ENCODE measurements at regions not wholly inside any gene's neighbourhood (a gene's known extent, or its start where the extent isn't known, plus 50 kb on each side); places are given as distances from the start of the nearest gene placed in this dataset.

DNA sequence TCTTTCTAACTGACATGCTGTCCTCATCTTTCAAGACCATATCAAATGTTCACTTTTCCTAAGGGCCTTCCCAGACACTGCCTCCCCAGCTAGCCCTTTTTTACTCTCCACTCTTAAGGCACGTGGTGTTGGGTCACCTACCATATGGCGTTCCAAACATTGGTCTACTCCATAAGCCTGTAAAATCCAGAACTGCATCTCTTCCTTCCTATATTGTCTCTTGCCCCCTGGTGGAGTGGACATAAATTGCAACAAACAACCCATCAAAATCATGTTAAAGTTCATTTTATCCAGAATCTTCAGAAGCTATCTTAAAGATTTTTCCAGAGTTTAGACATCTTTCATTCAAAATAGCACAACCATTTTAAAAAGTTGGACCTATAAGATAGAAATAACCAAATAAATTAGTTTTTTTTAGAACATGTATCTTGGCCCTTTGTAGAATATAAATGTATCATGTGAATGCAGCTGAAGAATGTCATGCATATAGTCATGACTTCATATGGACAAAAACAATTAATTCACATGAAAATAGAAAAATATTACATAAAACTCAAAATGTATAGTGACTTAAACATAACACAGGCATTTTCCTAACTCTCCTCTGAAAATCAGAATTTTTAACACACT lies 180.6 kb upstream of the CHRM2 start:
- DNase-seq, result peak; percentile 33
- no peak overlapping the region for H3K23ac ChIP-seq (ENCODE audit: low read length)

DNA sequence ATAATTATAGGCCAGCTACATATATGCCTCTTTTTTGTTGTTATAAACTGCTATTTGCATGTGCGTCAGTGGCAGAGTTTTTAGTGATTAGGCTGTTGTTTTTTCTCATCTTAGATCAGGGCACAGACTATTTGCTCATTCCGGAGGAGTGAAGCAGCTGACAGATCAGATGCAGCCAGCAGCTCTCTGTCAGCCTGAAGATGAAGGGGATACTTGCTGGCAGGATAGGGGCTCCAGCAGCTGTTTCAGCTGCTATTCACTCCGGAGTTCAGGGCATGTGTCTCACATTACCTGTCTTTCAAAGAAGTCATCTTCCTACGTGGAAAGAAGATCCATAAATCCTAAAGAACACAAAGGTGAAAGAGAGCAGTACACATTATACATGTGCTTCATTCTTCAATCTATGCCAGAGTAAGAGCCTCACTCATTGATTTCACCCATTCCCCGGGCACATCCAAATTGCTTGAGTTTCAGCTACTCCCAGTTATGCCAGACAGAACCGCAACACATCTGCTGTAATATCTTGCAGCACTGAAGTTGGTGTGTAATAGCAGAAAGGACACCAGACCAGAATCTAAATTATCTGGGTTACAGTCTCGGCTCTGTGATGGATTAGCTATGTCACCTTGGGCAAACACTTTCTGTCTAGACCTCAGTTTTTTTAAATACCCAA lies 182.8 kb upstream of the CHRM2 start:
- no peak for DNase-seq
- no peak overlapping the region for H3K4me2 ChIP-seq (ENCODE audit: low read length)
- H3K23ac ChIP-seq (ENCODE audit: low read length), result no peak overlapping the region
- H3K79me2 ChIP-seq (ENCODE audit: control insufficient read depth, insufficient read depth, low read length), result no peaks in the 10 kb centered on the region
- no peak overlapping the region for H2BK15ac ChIP-seq (replicated peaks; ENCODE audit: low read depth)
- H3K36me3 ChIP-seq (ENCODE audit: control insufficient read depth, insufficient read depth, low read length), result no peaks in the 10 kb centered on the region
- H3K27me3 ChIP-seq (ENCODE audit: insufficient read depth, low read length, poor library complexity), result no peaks in the 10 kb centered on the region
- no peak overlapping the region for H3K18ac ChIP-seq (ENCODE audit: low read length)
- no peak overlapping the region for H4K8ac ChIP-seq (ENCODE audit: low read depth, low read length)
- H3K27ac ChIP-seq (ENCODE audit: low read depth, low read length), result no peak overlapping the region
- H2BK120ac ChIP-seq (ENCODE audit: low read depth, low read length), result no peak overlapping the region
- H3K56ac ChIP-seq (ENCODE audit: low read length), result no peak overlapping the region
- H3K4ac ChIP-seq (ENCODE audit: low read depth, low read length), result no peak overlapping the region
- H2AK5ac ChIP-seq (ENCODE audit: low read length), result no peak overlapping the region
- no peak overlapping the region for H3K4me3 ChIP-seq (ENCODE audit: low read length)
- no peaks in the 10 kb centered on the region for H3K4me1 ChIP-seq (ENCODE audit: control insufficient read depth, low read depth, low read length)
- no CpG with 5 or more reads among the region's 7 CpGs for WGBS (ENCODE audit: extremely low coverage, insufficient coverage, low lambda C conversion rate)
- H2BK5ac ChIP-seq (ENCODE audit: low read length), result no peak overlapping the region
- no peak overlapping the region for H3K9ac ChIP-seq (ENCODE audit: low read length)
- no peak overlapping the region for H4K5ac ChIP-seq (ENCODE audit: low read length)
- H3K79me1 ChIP-seq (ENCODE audit: low read length), result no peaks in the 10 kb centered on the region

More for the DNA sequence above, 180.6 kb upstream of the CHRM2 start:
- no peak overlapping the region for H3K4me2 ChIP-seq (ENCODE audit: low read length)
- no peak overlapping the region for H3K9ac ChIP-seq (ENCODE audit: low read length)
- WGBS (ENCODE audit: extremely low coverage, insufficient coverage, low lambda C conversion rate), result no CpG with 5 or more reads among the region's 2 CpGs
- H2BK120ac ChIP-seq (ENCODE audit: low read depth, low read length), result no peak overlapping the region
- no peak overlapping the region for H2BK5ac ChIP-seq (ENCODE audit: low read length)
- no peak overlapping the region for H3K18ac ChIP-seq (ENCODE audit: low read length)
- H2AK5ac ChIP-seq (ENCODE audit: low read length), result no peak overlapping the region
- H3K36me3 ChIP-seq (ENCODE audit: control insufficient read depth, insufficient read depth, low read length), result no peaks in the 10 kb centered on the region
- no peak overlapping the region for H3K27ac ChIP-seq (ENCODE audit: low read depth, low read length)
- no peaks in the 10 kb centered on the region for H3K27me3 ChIP-seq (ENCODE audit: insufficient read depth, low read length, poor library complexity)
- no peak overlapping the region for H2BK15ac ChIP-seq (replicated peaks; ENCODE audit: low read depth)
- H3K79me1 ChIP-seq (ENCODE audit: low read length), result no peaks in the 10 kb centered on the region
- no peaks in the 10 kb centered on the region for H3K79me2 ChIP-seq (ENCODE audit: control insufficient read depth, insufficient read depth, low read length)
- H3K4me1 ChIP-seq (ENCODE audit: control insufficient read depth, low read depth, low read length), result no peaks in the 10 kb centered on the region
- H3K56ac ChIP-seq (ENCODE audit: low read length), result no peak overlapping the region
- H4K8ac ChIP-seq (ENCODE audit: low read depth, low read length), result no peak overlapping the region
- no peak overlapping the region for H3K4ac ChIP-seq (ENCODE audit: low read depth, low read length)
- H4K5ac ChIP-seq (ENCODE audit: low read length), result no peak overlapping the region
- H3K4me3 ChIP-seq (ENCODE audit: low read length), result no peak overlapping the region

DNA sequence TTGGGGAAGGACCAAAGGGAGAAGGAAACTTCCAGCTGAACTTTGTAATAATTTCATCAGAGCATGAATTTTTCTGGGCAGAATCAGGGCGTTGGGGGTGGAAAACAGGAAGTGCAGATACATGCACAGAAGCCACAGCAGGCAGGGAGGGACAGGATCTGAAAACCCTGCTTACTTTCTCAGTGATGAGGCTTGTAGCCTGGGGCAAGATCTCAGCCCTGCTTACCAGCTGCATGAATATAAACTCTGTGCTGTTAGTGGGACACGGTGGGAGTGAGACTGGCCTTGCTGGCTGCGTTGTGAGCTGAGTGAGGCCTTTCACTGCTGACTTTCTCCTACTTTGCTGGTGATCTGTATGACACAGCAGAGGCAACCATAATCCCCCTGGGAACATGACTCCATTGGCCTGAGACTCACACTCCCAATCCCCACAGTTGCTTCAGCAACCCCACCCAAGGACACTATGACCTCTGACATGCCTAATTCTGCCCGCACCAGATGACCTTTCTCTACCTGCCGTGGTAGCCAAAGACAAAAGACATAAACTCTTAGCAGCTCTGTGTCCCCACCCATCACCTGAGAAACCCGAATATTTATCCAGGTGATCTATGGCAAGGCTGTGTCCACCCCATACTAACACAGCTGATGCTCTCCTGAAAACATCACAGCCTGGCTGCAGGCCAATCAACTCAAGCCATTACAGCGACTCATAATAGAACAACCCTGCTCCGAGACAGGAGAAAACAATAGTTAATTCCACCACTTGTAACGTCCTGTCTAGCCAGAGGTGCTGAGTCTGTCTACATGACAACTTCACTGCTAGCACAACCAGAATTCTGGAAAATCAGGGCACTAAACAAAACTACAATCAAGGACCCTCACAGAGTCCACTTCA lies 190.7 kb upstream of the CHRM2 start:
- no peak overlapping the region for H3K27ac ChIP-seq (ENCODE audit: low read depth, low read length)
- H3K36me3 ChIP-seq (ENCODE audit: control insufficient read depth, insufficient read depth, low read length), result no peaks in the 10 kb centered on the region
- H2BK5ac ChIP-seq (ENCODE audit: low read length), result no peak overlapping the region
- no peak overlapping the region for H3K23ac ChIP-seq (ENCODE audit: low read length)
- H3K9ac ChIP-seq (ENCODE audit: low read length), result no peak overlapping the region
- peak; percentile 35 for DNase-seq
- no peak overlapping the region for H3K4ac ChIP-seq (ENCODE audit: low read depth, low read length)
- WGBS (ENCODE audit: extremely low coverage, insufficient coverage, low lambda C conversion rate), result no CpG with 5 or more reads among the region's 9 CpGs
- no peak overlapping the region for H4K5ac ChIP-seq (ENCODE audit: low read length)
- no peaks in the 10 kb centered on the region for H3K27me3 ChIP-seq (ENCODE audit: insufficient read depth, low read length, poor library complexity)
- H3K4me2 ChIP-seq (ENCODE audit: low read length), result no peak overlapping the region
- no peaks in the 10 kb centered on the region for H3K79me1 ChIP-seq (ENCODE audit: low read length)
- H2BK120ac ChIP-seq (ENCODE audit: low read depth, low read length), result no peak overlapping the region
- no peak overlapping the region for H3K56ac ChIP-seq (ENCODE audit: low read length)
- no peaks in the 10 kb centered on the region for H3K79me2 ChIP-seq (ENCODE audit: control insufficient read depth, insufficient read depth, low read length)
- no peak overlapping the region for H4K8ac ChIP-seq (ENCODE audit: low read depth, low read length)
- H3K4me1 ChIP-seq (ENCODE audit: control insufficient read depth, low read depth, low read length), result no peaks in the 10 kb centered on the region
- no peak overlapping the region for H3K18ac ChIP-seq (ENCODE audit: low read length)
- H3K4me3 ChIP-seq (ENCODE audit: low read length), result no peak overlapping the region
- H2BK15ac ChIP-seq (replicated peaks; ENCODE audit: low read depth), result no peak overlapping the region
- no peak overlapping the region for H2AK5ac ChIP-seq (ENCODE audit: low read length)

DNA sequence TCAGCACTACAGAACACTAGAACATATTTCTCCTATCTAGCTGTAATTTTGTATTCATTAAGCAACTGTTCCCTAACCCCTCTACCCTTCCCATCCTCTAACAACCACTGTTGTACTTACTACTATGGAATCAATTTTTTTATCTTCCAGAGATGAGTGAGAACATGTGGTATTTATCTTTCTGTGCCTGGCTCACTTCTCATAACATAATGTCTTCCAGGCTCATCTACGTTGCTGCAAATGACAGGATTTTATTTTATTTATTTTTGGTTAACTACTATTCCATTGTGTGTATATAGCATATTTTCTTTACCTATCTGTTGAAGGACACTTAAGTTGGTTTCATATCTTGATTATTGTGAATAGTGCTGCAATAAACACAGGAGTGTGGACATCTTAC lies 200.9 kb upstream of the CHRM2 start:
- Histone ChIP-seq H3K4ac (ENCODE audit: low read depth, low read length) (no peak overlapping the region), H3K23ac (ENCODE audit: low read length) (no peak overlapping the region), H2BK5ac (ENCODE audit: low read length) (no peak overlapping the region), H3K79me1 (ENCODE audit: low read length) (no peaks in the 10 kb centered on the region), H4K5ac (ENCODE audit: low read length) (no peak overlapping the region), H3K9ac (ENCODE audit: low read length) (no peak overlapping the region), H3K56ac (ENCODE audit: low read length) (no peak overlapping the region), H4K8ac (ENCODE audit: low read depth, low read length) (no peak overlapping the region), H2BK15ac (replicated peaks; ENCODE audit: low read depth) (no peak overlapping the region), H3K4me1 (ENCODE audit: control insufficient read depth, low read depth, low read length) (no peaks in the 10 kb centered on the region), H2BK120ac (ENCODE audit: low read depth, low read length) (no peak overlapping the region), H3K79me2 (ENCODE audit: control insufficient read depth, insufficient read depth, low read length) (no peaks in the 10 kb centered on the region), H3K4me3 (ENCODE audit: low read length) (no peak overlapping the region), H3K27me3 (ENCODE audit: insufficient read depth, low read length, poor library complexity) (no peaks in the 10 kb centered on the region), H3K27ac (ENCODE audit: low read depth, low read length) (no peak overlapping the region), H3K36me3 (ENCODE audit: control insufficient read depth, insufficient read depth, low read length) (no peaks in the 10 kb centered on the region), H3K18ac (ENCODE audit: low read length) (no peak overlapping the region), H3K4me2 (ENCODE audit: low read length) (no peak overlapping the region), H2AK5ac (ENCODE audit: low read length) (no peak overlapping the region)
- WGBS (ENCODE audit: extremely low coverage, insufficient coverage, low lambda C conversion rate), result no CpG with 5 or more reads among the region's 1 CpG
- no peak for DNase-seq

DNA sequence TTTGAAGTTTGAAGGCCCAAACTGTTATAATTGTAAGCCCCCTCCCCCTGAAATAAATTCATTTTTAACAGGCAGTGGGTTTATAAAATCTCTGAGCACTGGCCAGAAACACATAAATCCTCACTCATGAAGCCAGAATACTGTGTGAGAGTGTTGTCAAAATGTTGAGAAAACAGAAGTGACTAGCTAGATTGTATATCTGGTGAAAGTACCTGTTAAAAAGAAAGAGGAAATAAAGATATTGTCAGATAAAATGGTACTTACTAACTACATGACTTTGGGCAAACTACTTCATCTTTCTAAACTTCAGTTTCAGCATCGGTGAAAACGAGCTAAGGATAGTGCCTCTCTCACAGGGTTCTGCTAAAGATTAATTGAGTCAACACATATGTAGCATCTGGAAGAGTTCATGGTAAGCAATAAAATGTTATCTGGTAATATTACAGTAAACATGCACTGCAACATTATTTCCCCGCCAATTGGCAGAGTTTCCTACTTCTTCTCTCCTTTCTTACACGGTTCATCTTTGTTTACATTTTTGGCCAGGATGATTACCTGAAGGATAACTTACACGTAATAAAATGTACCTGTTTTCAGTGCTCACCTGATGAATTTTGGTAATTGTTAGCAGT lies 202.5 kb upstream of the CHRM2 start:
- H4K5ac ChIP-seq (ENCODE audit: low read length), result no peak overlapping the region
- no peak overlapping the region for H2AK5ac ChIP-seq (ENCODE audit: low read length)
- H3K27me3 ChIP-seq (ENCODE audit: insufficient read depth, low read length, poor library complexity), result no peaks in the 10 kb centered on the region
- H3K36me3 ChIP-seq (ENCODE audit: control insufficient read depth, insufficient read depth, low read length), result no peaks in the 10 kb centered on the region
- no peaks in the 10 kb centered on the region for H3K4me1 ChIP-seq (ENCODE audit: control insufficient read depth, low read depth, low read length)
- no peak overlapping the region for H2BK5ac ChIP-seq (ENCODE audit: low read length)
- DNase-seq, result no peak
- H3K79me1 ChIP-seq (ENCODE audit: low read length), result no peaks in the 10 kb centered on the region
- H3K4ac ChIP-seq (ENCODE audit: low read depth, low read length), result no peak overlapping the region
- H3K9ac ChIP-seq (ENCODE audit: low read length), result no peak overlapping the region
- H2BK15ac ChIP-seq (replicated peaks; ENCODE audit: low read depth), result no peak overlapping the region
- no peak overlapping the region for H2BK120ac ChIP-seq (ENCODE audit: low read depth, low read length)
- WGBS (ENCODE audit: extremely low coverage, insufficient coverage, low lambda C conversion rate), result no CpG with 5 or more reads among the region's 5 CpGs
- no peak overlapping the region for H3K23ac ChIP-seq (ENCODE audit: low read length)
- H3K18ac ChIP-seq (ENCODE audit: low read length), result no peak overlapping the region
- H3K79me2 ChIP-seq (ENCODE audit: control insufficient read depth, insufficient read depth, low read length), result no peaks in the 10 kb centered on the region
- H4K8ac ChIP-seq (ENCODE audit: low read depth, low read length), result no peak overlapping the region
- H3K27ac ChIP-seq (ENCODE audit: low read depth, low read length), result no peak overlapping the region
- H3K56ac ChIP-seq (ENCODE audit: low read length), result no peak overlapping the region
- no peak overlapping the region for H3K4me3 ChIP-seq (ENCODE audit: low read length)
- H3K4me2 ChIP-seq (ENCODE audit: low read length), result no peak overlapping the region
